Osteoblast (primary cell): ENCODE measurements at regions not wholly inside any gene's neighbourhood (a gene's known extent, or its start where the extent isn't known, plus 50 kb on each side); places are given as distances from the start of the nearest gene placed in this dataset.
A peak's percentile ranks its signal among the peaks of the same experiment; 100 is the strongest.

Experiments used
- DNase-seq: peaks from one replicate; pipeline ENCODE4 v3.0.0; 2011; ENCODE audit warnings: low spot score, mixed read lengths; ENCODE audit not compliant: insufficient read length; ENCODE audit errors: missing footprints
- H2AFZ ChIP-seq: 2 replicates; pipeline ENCODE4 v1.6.0; 2011; ENCODE audit warnings: mild to moderate bottlenecking, low read length
- H3K27ac ChIP-seq: 2 replicates; pipeline ENCODE4 v1.5.1; 2011; ENCODE audit warnings: mild to moderate bottlenecking, low read depth, low read length, moderate library complexity
- H3K27me3 ChIP-seq: 2 replicates; pipeline ENCODE4 v1.6.0; 2012; ENCODE audit warnings: mild to moderate bottlenecking, control low read depth, inconsistent platforms, low read length, moderate library complexity; ENCODE audit not compliant: insufficient read depth
- H3K36me3 ChIP-seq: 2 replicates; pipeline ENCODE4 v1.5.1; 2011; ENCODE audit warnings: mild to moderate bottlenecking, low read length, control low read depth, moderate library complexity; ENCODE audit not compliant: insufficient read depth
- H3K4me1 ChIP-seq: 2 replicates; pipeline ENCODE4 v1.5.1; 2011; ENCODE audit warnings: mild to moderate bottlenecking, low read length, control low read depth, moderate library complexity; ENCODE audit not compliant: insufficient read depth
- H3K4me2 ChIP-seq: 2 replicates; pipeline ENCODE4 v1.6.0; 2011; ENCODE audit warnings: mild to moderate bottlenecking, low read length; ENCODE audit not compliant: insufficient read depth
- H3K4me3 ChIP-seq: fragments of 200-600 bp; sonication (generic); 3 replicates; pipeline ENCODE4 v1.5.1; 2012; ENCODE audit warnings: mild to moderate bottlenecking, low read length, inconsistent platforms; ENCODE audit not compliant: insufficient read depth
- H3K79me2 ChIP-seq: 2 replicates; pipeline ENCODE4 v1.6.0; 2012; ENCODE audit warnings: mild to moderate bottlenecking, low read length, control low read depth, inconsistent platforms; ENCODE audit not compliant: insufficient read depth
- H3K9me3 ChIP-seq: 2 replicates; pipeline ENCODE4 v1.5.1; 2011; ENCODE audit warnings: low read depth, low read length, control low read depth
- H4K20me1 ChIP-seq: 2 replicates; pipeline ENCODE4 v1.6.0; 2012; ENCODE audit warnings: mild to moderate bottlenecking, low read length, control low read depth; ENCODE audit not compliant: insufficient read depth
- TF ChIP-seq, protein P1 (sequence below): IDR thresholded peaks from 2 replicates; pipeline ENCODE4 v1.5.1; 2011; ENCODE audit warnings: mild to moderate bottlenecking, low read depth, low read length, moderate library complexity; ENCODE audit errors: extremely low read depth

DNA sequence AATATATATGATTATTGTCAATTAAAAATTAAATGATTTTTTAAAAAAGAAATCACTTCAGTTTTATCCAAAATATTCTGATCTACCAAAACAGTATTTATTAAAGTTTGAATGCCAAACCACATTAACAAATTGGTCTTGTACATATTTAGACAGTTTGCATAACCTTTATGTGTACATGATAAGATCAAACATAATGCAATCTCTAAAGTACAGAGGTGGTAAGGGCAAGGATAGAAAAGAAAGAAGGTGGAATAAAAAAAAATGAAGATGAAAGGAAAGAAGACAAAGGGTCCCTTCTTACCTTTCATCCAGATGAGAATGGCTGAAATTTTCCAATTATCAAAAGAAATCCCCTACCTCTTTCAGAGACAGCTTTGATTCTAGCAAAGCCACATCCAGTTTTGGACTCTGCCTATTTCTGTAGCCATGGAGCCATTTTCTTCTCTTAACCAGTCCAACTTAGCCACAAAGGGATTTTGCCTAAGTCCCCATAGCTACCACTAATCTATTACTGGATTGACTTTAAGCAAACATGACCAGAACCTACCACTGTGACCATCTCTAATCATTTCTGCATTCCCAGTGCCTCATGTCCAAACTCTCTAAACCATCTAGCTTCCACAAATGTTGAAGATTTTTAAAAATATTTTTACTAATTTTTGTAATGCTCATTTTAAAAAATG is 133.3 kb upstream of the TRPM3 start:
- TF ChIP-seq, protein P1, sequence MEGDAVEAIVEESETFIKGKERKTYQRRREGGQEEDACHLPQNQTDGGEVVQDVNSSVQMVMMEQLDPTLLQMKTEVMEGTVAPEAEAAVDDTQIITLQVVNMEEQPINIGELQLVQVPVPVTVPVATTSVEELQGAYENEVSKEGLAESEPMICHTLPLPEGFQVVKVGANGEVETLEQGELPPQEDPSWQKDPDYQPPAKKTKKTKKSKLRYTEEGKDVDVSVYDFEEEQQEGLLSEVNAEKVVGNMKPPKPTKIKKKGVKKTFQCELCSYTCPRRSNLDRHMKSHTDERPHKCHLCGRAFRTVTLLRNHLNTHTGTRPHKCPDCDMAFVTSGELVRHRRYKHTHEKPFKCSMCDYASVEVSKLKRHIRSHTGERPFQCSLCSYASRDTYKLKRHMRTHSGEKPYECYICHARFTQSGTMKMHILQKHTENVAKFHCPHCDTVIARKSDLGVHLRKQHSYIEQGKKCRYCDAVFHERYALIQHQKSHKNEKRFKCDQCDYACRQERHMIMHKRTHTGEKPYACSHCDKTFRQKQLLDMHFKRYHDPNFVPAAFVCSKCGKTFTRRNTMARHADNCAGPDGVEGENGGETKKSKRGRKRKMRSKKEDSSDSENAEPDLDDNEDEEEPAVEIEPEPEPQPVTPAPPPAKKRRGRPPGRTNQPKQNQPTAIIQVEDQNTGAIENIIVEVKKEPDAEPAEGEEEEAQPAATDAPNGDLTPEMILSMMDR: no peak
- Histone ChIP-seq H3K27me3 (no peaks in the 10 kb centered on the region), H2AFZ (no peak overlapping the region), H4K20me1 (no peaks in the 10 kb centered on the region), H3K79me2 (no peaks in the 10 kb centered on the region), H3K4me3 (no peak overlapping the region), H3K27ac (no peak overlapping the region), H3K4me1 (peaks cover 6% of the 10 kb centered on the region), H3K4me2 (no peak overlapping the region), H3K9me3 (no peaks in the 10 kb centered on the region), H3K36me3 (no peaks in the 10 kb centered on the region)
- no peak for DNase-seq

DNA sequence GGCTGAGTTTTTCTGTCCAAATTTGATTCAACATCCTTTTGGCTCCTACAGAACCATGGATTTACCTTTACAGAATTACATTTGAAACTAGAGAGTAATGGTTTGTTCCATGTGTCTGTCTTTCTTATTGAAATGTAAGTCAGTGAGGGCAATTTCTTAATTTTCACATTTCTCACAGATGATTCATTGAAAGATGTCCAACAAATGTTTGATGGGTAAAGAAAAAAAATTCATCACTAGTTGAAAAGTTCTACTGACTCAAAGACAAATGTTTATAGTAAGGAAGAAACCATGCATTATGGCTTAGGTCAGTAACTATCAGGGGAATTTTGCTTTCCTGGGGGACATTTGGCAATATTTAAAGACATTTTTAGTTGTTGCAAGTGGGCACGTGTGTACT is 131.6 kb upstream of the TRPM3 start:
- H3K4me3 ChIP-seq: no peak overlapping the region
- H3K9me3 ChIP-seq: no peaks in the 10 kb centered on the region
- no peak overlapping the region for H3K4me2 ChIP-seq
- peaks cover 6% of the 10 kb centered on the region for H3K4me1 ChIP-seq
- no peak overlapping the region for H2AFZ ChIP-seq
- no peak overlapping the region for H3K27ac ChIP-seq
- no peaks in the 10 kb centered on the region for H3K79me2 ChIP-seq
- H3K36me3 ChIP-seq: no peaks in the 10 kb centered on the region
- H4K20me1 ChIP-seq: no peaks in the 10 kb centered on the region
- no peaks in the 10 kb centered on the region for H3K27me3 ChIP-seq
- no peak for DNase-seq
- TF ChIP-seq, protein P1: no peak

DNA sequence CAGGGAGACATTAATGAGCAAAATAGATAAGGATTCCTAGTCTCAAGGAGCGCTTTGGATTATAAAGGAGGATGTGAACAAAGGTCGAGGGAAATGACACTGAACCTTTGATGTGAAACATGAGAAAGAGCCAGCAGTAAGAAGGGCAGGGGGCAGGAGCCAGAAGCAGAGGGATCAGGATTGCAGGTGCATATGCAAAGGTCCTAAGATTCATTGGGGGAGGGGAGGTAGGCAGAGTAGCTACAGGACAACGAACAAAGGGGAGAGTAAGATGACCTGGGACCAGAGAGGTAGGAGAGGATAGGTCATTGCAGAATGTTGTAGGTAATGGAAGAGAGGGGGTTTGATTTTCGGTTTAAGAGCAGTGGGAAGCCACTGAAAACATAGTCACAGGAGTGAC is 129.2 kb upstream of the TRPM3 start:
- H3K4me3 ChIP-seq: no peak overlapping the region
- H4K20me1 ChIP-seq: no peaks in the 10 kb centered on the region
- no peak overlapping the region for H2AFZ ChIP-seq
- TF ChIP-seq, protein P1: no peak
- no peaks in the 10 kb centered on the region for H3K36me3 ChIP-seq
- H3K9me3 ChIP-seq: no peaks in the 10 kb centered on the region
- H3K27me3 ChIP-seq: no peaks in the 10 kb centered on the region
- no peak overlapping the region for H3K4me2 ChIP-seq
- DNase-seq: no peak
- H3K27ac ChIP-seq: no peak overlapping the region
- no peaks in the 10 kb centered on the region for H3K79me2 ChIP-seq
- H3K4me1 ChIP-seq: peaks cover 6% of the 10 kb centered on the region

DNA sequence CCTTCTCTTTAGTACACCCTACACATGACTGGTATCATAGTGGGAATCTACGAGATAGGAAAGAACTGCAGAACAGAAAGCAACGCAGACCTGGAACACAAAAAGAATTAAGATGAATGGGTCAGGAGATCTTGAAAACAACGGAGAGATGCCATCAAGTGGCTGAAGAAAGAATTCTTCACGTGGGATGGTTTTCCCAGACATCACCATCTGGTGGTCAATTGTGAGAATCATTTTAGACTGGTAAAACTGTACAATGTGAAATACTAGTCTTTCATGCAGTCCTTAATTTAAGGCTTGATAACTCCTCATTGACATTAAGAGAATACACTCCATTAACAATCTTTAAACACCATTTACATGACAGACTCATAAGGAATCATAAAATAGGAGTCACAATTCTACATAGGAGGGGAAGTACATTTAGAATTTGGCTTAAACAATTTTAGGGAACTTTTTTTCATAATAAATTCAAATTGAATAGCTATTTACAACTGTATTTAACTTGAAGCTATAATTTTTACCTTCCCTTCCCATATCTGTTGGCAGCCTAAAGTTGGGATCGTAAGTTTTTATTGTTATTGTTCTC is 128.4 kb upstream of the TRPM3 start:
- Histone ChIP-seq H3K79me2 (no peaks in the 10 kb centered on the region), H3K36me3 (no peaks in the 10 kb centered on the region), H3K9me3 (no peaks in the 10 kb centered on the region), H3K4me2 (peak overlapping the region; percentile 69), H4K20me1 (no peaks in the 10 kb centered on the region), H3K4me3 (peak overlapping the region; percentile 37), H3K27ac (no peak overlapping the region), H3K27me3 (no peaks in the 10 kb centered on the region), H3K4me1 (peaks cover 6% of the 10 kb centered on the region), H2AFZ (no peak overlapping the region)
- TF ChIP-seq, protein P1: peak; percentile 87
- DNase-seq: peak; percentile 21
